ENCODE measurements at regions not wholly inside any gene's neighbourhood (a gene's known extent, or its start where the extent isn't known, plus 50 kb on each side); places are given as distances from the start of the nearest gene placed in this dataset.

DNA sequence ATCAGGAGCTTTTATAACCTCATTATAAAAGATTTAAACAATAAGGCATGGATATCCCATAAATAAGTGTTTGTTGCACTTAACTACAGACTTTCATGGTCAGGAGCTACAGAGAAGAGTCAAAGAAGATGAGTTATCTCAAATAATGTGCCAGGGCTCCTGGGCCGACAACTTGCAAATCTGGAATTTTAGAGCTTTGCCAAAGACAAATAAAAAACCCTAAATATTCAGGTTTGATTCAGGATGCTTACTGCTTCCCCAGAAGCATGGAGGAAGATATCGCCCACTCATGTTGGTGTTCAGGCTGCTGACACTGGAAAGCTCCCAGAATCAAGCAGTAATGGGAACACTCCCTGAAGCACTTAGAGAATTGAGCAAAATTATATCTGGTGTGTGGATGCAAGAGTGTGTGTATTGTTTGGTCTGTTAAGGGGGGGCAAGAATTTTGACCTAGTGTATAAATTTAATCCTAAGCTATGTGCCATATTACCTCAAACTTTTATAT, 176.9 kb upstream of the ESRRG start:
- no peak for DNase-seq (ENCODE audit: low read depth in 4 of 4, low spot score in 3 of 4)

DNA sequence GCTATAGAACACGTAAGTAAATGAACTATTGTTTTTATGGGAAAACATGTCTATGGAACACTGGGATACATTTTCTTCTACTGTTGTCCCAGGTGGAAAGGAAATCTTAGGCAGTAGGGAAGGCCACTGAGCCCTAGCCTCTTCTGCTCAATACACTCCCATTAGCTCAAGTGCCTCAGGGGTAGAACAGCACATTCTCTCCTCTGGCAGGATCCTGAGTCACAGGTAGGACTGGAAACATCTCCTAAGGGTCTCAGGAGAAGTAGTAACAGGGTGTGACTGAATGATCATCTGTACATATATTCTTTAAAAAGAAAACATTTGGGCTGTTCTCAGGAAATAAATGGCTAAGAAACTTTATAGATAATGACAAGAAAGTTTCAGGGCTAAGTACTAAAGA, 175.6 kb upstream of the ESRRG start:
- no peak for DNase-seq (ENCODE audit: low read depth in 4 of 4, low spot score in 3 of 4)

DNA sequence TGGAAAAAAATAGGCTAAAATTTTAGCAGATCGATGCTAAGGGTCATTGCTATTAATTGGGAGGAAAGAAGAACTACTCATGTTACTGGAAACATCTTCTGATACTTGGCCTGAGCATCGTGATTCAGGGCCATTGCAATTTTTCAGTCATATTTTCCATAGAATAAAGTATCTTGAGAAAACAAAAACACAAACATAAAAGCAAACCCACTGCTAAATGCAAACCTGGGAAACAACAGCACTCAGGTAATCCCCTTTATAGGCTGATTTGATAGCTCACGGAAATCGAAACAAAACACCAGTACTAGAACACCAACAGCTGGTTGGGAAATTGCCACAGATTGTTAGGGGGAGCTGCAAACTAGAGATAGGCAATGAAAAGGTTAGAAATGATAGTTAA, 172.9 kb upstream of the ESRRG start:
- DNase-seq (ENCODE audit: low read depth in 4 of 4, low spot score in 3 of 4), result no peak

- DNase-seq (ENCODE audit: low read depth in 4 of 4, low spot score in 3 of 4), result no peak
Measured at GRCh38 chr1:216894494-216894893, 171.3 kb upstream of the ESRRG start.

- DNase-seq (ENCODE audit: low read depth in 4 of 4, low spot score in 3 of 4), result no peak
Measured at GRCh38 chr1:216892581-216893160, 169.4 kb upstream of the ESRRG start.

DNA sequence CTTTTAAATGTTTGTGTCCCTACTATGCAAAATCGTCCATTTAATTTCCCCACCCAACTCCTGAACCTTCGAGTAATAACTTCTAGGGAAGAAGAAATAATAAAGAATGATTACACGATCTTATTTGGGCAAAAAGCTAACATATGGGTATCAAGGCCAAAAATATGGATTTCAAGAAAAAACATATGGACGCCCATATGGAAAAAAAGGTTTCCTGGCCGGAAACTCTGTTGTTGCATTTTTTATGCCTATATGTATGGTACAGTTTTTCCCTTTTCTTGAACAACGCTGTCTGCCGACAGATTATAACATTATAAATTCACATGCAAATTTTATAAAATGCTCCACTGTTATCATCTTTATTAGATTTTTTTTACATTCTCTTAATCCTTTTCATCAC, 167.6 kb upstream of the ESRRG start:
- no peak for DNase-seq (ENCODE audit: low read depth in 4 of 4, low spot score in 3 of 4)

DNA sequence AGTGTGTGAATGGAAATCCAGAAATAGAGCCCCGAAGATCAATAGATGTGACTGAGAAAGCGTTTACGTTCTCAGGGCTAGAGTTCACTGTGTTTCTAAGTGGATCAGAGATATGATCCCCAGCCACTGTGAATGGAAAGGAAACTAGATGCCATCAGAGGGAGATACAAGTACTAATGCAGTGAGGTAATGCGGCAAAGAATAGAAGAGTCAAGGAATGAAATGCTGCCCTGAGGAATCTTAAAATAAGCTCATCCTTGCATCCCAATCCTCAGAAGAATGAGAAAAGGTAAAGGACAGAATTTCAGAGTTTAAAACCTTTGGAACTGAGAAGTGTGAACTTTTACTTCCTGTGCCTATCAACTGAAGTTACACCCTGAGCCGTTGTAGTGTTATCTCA, 165.5 kb upstream of the ESRRG start:
- no peak for DNase-seq (ENCODE audit: low read depth in 4 of 4, low spot score in 3 of 4)

DNA sequence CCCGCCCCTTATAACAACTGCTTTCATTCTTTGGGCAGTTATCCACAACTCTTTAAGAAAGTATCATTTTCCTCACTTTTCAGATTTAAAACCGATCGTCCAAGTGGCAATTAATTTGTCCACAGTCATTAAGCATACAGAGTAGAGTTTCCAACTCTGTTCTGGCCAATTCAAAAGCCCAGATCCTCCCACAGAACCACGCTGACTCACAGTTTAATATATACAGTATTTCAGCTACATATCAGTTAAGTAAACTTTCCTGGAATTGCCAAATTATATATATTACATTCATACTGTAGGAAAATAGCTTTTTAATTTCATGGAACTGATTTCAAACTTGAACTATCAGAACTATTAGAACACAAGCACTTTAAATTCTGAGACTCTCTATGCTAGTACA, 163.8 kb upstream of the ESRRG start:
- DNase-seq (ENCODE audit: low read depth in 4 of 4, low spot score in 3 of 4), result no peak

DNA sequence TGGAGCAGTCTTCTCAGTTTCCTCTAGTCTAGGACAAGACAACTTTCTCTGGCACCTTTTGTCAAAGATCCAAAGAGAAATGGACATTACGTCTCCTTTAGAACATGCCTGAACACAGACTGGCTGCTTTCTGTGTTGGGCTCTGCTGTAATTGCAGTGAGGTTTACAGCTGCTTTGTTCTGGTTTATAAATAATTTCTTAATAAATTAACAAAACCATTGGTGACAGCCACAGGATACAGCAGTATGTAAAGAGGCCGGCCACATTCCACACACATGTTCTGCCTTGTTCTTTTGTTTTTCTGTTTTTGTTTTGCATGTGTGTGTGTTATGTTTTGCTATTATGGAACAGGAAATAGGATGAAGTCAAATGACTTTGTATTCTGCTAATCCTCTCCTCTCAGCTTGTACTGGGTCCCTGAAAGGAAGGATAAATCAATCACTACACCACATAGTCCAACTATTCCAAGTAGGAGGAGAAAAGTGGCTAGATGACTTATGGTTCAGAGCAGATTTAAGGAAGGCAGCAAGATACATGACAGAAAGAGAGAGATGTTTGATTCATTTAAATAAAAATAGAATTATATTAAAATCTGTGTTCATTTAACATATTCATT, 161.5 kb upstream of the ESRRG start:
- DNase-seq (ENCODE audit: low read depth in 4 of 4, low spot score in 3 of 4), result no peak

DNA sequence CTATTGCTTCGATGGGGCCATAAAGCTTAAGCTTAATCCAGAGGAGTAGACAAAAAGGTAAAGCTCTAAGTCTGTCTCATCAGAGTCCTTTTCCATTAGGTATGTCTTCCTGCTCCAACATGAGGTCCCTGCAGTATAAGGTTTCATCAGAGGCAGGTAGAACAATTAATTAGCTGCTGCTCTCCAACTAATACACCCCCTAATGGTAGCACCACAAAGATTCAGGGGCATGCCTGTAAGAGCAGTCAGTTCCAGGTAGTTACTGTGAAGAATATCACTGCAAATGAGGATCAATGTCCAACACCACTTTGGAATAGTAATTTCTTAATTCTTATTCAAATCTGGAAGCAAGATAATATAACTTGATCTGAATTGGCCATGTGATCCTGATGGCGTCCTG, 160.3 kb upstream of the ESRRG start:
- no peak for DNase-seq (ENCODE audit: low read depth in 4 of 4, low spot score in 3 of 4)

DNA sequence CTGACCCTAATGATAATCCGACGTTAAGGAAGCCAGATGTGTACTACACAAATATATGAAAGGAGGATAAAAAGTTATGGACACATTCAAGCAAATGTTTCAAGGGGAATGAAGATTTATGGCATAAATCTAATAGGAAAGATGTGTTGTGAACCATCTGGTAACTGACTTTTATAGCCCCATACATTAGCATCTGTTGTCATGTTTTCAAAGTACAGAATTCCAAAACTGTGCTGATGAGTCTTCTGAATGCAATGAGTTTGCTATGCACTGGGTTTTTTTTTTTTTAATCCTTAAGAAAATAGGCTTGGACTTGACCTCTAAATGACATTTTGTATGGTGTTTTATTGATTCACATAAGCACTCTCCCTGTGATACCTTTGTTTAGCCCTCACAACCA, 158.5 kb upstream of the ESRRG start:
- DNase-seq (ENCODE audit: low read depth in 4 of 4, low spot score in 3 of 4), result no peak

DNA sequence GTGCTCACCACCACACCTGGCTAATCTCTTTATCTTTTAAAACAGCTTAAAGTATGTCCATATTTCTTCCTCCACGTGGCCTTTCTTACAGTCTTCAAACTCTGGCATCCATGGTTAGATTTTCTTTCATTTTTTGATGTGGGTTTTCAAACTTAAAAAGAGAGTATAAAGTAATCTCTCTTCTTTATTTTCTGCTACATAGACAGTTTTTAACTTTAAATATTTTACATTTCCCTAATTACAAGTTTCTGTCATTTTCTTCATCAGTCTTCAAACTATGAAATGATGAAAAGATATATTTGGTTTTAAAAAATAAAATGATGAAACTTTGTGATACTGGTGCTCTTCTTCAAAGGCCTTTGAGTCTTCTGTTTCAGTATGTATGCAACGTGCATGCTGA, 143.5 kb upstream of the ESRRG start:
- no peak for DNase-seq (ENCODE audit: low read depth in 4 of 4, low spot score in 3 of 4)

DNA sequence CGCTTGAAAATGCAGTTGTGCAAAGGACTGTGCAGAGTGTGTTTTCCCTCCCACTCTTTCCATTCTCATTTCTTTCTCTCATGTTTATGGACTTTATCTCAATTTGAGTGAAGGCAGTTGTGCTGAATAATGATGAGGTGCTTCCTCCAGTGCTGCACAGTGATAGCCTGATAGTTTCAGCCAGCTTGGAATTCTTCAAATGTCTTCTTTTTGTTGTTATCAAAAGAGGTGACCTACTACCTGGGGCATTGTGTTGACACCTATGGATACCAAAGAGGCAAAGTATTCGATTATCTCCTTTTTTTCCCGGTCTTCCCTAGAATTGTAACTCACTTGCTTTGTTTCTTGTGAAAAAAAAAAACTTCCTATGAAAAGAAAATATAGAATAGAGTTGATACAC, 132.6 kb upstream of the ESRRG start:
- DNase-seq (ENCODE audit: low read depth in 4 of 4, low spot score in 3 of 4), result no peak

DNA sequence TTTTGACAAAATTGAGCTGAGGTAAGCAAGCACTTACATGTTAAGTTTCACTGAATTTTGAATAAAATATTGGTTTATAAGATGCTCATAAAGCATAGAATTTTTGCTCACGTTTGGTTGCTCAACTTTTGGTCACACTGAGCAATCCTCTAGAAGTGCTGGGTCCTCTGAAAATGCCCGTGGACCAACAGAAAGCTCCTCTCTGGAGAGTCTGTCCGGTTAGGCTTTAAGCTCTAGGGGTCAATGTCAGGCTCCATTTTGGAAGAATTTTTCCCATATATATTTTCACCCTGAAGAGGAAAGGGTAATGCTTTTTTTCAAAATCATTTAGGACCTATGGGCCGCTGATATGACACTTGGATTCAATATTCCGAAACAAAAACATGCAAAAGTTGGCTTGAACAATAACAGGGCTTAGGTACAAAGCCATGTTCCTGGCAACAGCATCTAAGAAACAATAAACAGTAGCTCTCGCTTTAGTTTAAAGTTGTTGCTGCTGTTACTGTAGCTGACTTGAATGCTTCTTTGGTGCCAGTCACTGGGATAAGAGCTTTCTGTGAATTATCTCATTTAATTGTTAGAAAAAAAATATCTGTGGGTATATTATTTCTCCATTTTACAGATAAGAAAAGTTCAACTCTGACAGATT, 131.7 kb upstream of the ESRRG start:
- DNase-seq (ENCODE audit: low read depth in 4 of 4, low spot score in 3 of 4), result no peak

DNA sequence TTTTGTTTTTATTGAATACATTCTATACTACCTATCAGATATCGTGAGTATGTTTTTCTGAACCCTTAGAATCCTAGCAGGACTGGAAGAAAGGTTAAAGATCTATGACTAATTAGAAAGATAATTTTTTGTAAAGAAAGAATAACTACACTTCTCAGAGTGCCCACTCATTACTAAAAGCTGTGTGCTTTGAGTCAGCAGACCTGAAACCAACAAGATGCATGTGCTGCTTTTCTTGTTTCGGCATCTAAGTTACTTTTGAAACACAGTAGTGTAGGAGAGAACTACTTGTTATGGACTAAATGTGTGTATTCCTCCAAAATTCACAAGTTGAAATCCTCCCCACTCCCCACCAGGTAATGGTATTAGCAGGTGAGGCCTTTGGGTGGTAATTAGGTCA, 127.8 kb upstream of the ESRRG start:
- DNase-seq (ENCODE audit: low read depth in 4 of 4, low spot score in 3 of 4), result no peak

DNA sequence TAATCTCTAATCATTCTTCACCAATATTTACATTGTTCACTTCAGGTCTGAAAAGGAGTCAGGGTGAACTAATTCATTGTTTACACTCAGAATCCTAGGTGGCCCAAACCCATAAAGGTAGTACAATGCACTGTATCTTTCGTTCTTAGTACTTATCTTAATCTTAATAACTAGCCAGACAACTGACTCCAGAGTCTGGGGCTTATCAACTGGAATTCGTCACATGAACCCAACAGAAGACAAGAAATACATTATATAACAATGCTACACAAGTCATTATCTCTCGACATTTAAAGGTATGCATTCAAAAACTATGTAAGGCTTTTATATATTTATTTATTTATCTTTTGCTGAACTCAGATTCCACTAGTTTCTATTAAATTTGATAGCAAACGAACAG, 125.9 kb upstream of the ESRRG start:
- DNase-seq (ENCODE audit: low read depth in 4 of 4, low spot score in 3 of 4), result no peak

- DNase-seq (ENCODE audit: low read depth in 4 of 4, low spot score in 3 of 4), result no peak
Measured at GRCh38 chr1:216847397-216848036, 124.3 kb upstream of the ESRRG start.

DNA sequence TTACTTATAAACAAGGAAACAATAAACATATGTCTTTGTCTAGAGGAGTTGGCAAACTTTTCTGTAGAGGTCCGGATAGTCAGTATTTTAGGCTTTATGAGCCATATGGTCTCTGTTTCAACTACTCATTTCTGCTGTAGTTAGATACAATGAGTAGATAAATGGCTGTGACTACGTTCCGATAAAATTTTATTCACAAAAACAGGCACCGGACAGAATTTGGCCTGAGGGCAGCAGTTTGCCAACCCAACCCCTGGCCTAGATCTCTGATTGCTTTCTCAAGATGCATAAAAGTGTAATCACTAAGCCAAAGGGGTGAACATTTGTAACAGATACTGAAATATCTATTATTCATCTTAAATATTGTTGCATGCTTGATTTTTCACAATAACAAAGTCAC, 123.1 kb upstream of the ESRRG start:
- no peak for DNase-seq (ENCODE audit: low read depth in 4 of 4, low spot score in 3 of 4)

DNA sequence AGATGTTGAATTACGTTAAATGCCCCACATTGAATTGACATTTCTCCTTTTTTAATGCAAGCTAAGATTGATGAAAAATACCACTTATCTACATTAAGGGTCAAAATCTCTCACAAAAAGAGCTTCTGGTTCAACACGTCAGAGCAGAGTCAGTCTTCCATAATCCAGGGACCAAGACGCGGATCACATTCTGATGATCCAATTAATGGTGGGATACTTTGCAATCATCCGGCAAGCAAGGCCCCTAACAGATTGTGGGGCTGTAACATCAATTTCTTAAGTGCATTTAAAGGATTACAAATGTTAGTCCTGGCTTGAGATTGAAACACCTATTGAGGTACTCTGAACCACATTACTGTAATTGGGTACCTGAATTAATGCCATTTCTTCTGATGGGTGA, 120.2 kb upstream of the ESRRG start:
- no peak for DNase-seq (ENCODE audit: low read depth in 4 of 4, low spot score in 3 of 4)

DNA sequence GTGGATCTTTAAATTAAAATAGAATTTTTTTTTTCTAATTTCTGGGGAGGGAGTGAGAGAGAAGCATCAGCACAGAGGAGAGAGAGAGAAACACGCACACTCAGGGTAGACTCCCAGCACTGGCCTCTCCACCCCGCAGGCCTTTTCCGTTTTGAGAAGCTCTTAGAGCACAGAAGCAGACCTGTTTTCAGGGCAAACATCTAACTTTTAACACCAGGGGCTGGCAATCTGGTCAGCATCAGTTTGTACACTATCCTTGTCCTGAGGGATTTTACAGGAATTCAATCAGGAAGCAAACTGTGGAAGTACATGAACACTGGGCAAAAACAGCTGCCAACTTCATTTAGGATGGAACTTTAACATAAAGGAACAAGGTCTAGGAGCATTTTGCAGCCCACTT, 117.9 kb upstream of the ESRRG start:
- DNase-seq (ENCODE audit: low read depth in 4 of 4, low spot score in 3 of 4), result no peak

DNA sequence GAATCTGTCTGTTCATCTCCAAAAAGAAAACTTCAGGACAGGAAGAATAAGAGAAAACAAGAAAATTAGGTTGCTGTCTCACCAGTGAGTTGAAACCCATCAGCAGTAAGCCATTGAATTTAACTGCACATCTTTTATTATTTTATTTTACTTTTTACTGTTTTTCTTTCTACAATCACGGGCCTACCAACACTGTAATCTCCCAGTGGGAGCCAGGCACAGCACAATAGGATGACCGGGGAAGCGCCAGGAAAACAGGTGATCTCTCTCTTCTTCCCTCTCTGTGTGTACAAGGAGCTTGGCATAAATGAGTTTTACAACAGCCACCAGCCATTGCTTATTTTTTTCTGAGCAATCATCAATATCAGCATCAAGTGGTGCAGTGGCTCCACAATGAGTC, 113.1 kb upstream of the ESRRG start:
- no peak for DNase-seq (ENCODE audit: low read depth in 4 of 4, low spot score in 3 of 4)

DNA sequence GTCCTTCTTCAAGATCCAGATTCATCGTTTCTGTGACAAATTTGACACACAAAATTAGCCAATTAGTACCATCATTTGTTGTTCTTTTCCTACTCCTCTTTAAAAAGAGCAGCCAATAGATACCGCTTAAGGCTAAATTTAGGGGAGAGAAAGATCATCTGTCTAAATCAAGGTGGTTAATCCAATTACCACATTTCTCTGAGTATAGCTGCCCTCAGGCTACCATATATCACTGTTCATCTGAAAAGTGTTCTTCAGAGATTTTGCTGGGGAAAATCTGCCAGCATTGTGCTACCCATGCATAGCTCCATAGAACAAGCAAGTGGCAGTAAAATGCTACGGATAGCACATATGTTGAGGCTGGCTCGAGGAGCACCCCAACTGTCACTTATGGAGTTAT, 110.3 kb upstream of the ESRRG start:
- no peak for DNase-seq (ENCODE audit: low read depth in 4 of 4, low spot score in 3 of 4)
